Glutamatergic neuron (in vitro differentiated cells): ENCODE measurements at regions not wholly inside any gene's neighbourhood (a gene's known extent, or its start where the extent isn't known, plus 50 kb on each side); places are given as distances from the start of the nearest gene placed in this dataset.

Experiments used
- DNase-seq: peaks from one replicate; pipeline ENCODE4 v3.0.0; 2022
- H3K27ac Mint-ChIP-seq: one replicate; pipeline ENCODE4 v1.8.0; 2020; ENCODE audit warnings: mild to moderate bottlenecking, mixed read lengths, inconsistent platforms; ENCODE audit not compliant: unreplicated experiment
- H3K27me3 Mint-ChIP-seq: one replicate; pipeline ENCODE4 v1.8.0; 2020; ENCODE audit warnings: mild to moderate bottlenecking, moderate library complexity, mixed read lengths, inconsistent platforms; ENCODE audit not compliant: unreplicated experiment
- H3K36me3 Mint-ChIP-seq: one replicate; pipeline ENCODE4 v1.8.0; 2020; ENCODE audit warnings: mild to moderate bottlenecking, mixed read lengths, inconsistent platforms; ENCODE audit not compliant: unreplicated experiment
- H3K4me1 Mint-ChIP-seq: one replicate; pipeline ENCODE4 v1.8.0; 2020; ENCODE audit warnings: mild to moderate bottlenecking, low read depth, mixed read lengths, inconsistent platforms; ENCODE audit not compliant: unreplicated experiment
- H3K4me3 Mint-ChIP-seq: one replicate; pipeline ENCODE4 v1.8.0; 2020; ENCODE audit warnings: mild to moderate bottlenecking, mixed read lengths, inconsistent platforms; ENCODE audit not compliant: unreplicated experiment
- H3K9me3 Mint-ChIP-seq: one replicate; pipeline ENCODE4 v1.8.0; 2020; ENCODE audit warnings: mild to moderate bottlenecking, moderate library complexity, mixed read lengths, inconsistent platforms; ENCODE audit not compliant: unreplicated experiment
- TF ChIP-seq, protein P1 (sequence below): fragments of 200-600 bp; sonication (generic); IDR thresholded peaks from one replicate; pipeline ENCODE4 v1.5.0; 2021; ENCODE audit not compliant: partially characterized antibody, unreplicated experiment

DNA sequence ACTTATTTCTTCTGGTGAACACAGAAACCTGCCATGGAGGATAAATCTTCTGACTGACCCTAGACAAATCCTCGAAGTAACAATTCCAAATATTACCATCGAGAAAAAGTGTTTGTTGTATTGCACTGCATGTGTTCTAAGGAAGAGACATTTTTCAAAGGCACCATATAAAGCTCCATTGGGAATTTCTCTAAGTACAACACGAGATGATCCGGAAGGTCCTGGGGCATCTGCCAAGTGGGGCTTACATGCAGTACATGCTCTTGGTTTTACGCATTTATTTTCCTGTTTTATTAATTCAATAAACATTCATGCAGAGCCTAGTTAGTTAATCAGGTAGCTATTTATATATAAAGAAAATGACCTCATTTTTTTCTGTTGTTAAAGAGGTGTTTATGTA is 692.0 kb upstream of the IGFBP3 start:
- no peak for DNase-seq
- H3K4me3 Mint-ChIP-seq = no peak overlapping the region
- no peak overlapping the region for H3K27ac Mint-ChIP-seq
- H3K9me3 Mint-ChIP-seq = no peaks in the 10 kb centered on the region
- H3K27me3 Mint-ChIP-seq = no peaks in the 10 kb centered on the region
- no peaks in the 10 kb centered on the region for H3K36me3 Mint-ChIP-seq
- H3K4me1 Mint-ChIP-seq = no peaks in the 10 kb centered on the region
- TF ChIP-seq, protein P1, sequence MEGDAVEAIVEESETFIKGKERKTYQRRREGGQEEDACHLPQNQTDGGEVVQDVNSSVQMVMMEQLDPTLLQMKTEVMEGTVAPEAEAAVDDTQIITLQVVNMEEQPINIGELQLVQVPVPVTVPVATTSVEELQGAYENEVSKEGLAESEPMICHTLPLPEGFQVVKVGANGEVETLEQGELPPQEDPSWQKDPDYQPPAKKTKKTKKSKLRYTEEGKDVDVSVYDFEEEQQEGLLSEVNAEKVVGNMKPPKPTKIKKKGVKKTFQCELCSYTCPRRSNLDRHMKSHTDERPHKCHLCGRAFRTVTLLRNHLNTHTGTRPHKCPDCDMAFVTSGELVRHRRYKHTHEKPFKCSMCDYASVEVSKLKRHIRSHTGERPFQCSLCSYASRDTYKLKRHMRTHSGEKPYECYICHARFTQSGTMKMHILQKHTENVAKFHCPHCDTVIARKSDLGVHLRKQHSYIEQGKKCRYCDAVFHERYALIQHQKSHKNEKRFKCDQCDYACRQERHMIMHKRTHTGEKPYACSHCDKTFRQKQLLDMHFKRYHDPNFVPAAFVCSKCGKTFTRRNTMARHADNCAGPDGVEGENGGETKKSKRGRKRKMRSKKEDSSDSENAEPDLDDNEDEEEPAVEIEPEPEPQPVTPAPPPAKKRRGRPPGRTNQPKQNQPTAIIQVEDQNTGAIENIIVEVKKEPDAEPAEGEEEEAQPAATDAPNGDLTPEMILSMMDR = no peak

DNA sequence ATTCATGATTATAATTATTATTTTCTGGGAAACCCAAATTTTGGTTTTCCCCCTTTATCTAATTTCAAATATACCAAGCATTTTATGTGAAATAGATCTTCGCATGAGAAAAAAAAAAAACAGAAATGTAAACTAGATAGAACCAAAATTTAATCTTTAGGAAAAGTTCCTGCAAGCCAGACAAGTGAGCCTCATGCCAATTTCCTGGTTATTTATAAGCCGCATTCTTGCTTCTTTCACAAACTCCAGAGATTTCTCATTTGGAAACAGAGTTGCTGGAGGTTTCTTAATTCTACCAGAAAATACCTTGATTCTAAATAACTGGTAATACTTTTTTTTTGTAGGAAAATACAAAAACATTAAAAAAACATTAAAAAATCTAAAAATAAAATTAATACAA is 690.4 kb upstream of the IGFBP3 start:
- no peaks in the 10 kb centered on the region for H3K36me3 Mint-ChIP-seq
- H3K4me3 Mint-ChIP-seq = no peak overlapping the region
- peaks cover 4% of the 10 kb centered on the region for H3K4me1 Mint-ChIP-seq
- DNase-seq = no peak
- no peaks in the 10 kb centered on the region for H3K9me3 Mint-ChIP-seq
- TF ChIP-seq, protein P1 = no peak
- no peaks in the 10 kb centered on the region for H3K27me3 Mint-ChIP-seq
- no peak overlapping the region for H3K27ac Mint-ChIP-seq

- no peak for DNase-seq
- TF ChIP-seq, protein P1 = no peak
- Mint-ChIP-seq H3K4me3 (no peak overlapping the region), H3K9me3 (no peaks in the 10 kb centered on the region), H3K27ac (no peak overlapping the region), H3K4me1 (peaks cover 6% of the 10 kb centered on the region), H3K36me3 (no peaks in the 10 kb centered on the region), H3K27me3 (no peaks in the 10 kb centered on the region)
These were observed 689.7 kb upstream of the IGFBP3 start for GRCh38 chr7:46610746-46611145.

GRCh38 chr7:46607176-46607575 is 686.1 kb upstream of the IGFBP3 start:
- H3K4me3 Mint-ChIP-seq = no peak overlapping the region
- peaks cover 13% of the 10 kb centered on the region for H3K4me1 Mint-ChIP-seq
- peak overlapping the region; percentile 19 for H3K27ac Mint-ChIP-seq
- no peaks in the 10 kb centered on the region for H3K36me3 Mint-ChIP-seq
- H3K9me3 Mint-ChIP-seq = no peaks in the 10 kb centered on the region
- no peaks in the 10 kb centered on the region for H3K27me3 Mint-ChIP-seq
- DNase-seq = no peak
- TF ChIP-seq, protein P1 = no peak

DNA sequence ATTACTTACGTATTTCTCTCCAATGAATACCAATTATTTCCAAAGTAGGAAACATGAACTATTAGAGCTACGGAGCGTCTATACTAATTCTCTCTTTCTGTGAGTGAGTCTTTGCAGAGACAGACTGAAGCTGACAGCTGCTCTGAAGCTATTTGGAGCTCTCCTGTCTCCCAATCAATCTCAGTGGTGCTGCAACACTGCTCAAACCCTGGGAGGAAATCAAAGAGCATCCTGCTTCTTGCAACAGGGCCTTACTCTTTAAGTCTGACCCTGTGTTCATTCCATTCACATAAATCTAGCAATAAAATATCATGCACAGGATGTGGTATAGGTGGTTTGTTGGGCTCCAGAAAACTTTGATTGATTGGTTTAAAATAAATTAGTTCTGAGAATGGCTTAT is 685.7 kb upstream of the IGFBP3 start:
- Mint-ChIP-seq H3K9me3 (no peaks in the 10 kb centered on the region), H3K27ac (no peak overlapping the region), H3K4me1 (peaks cover 13% of the 10 kb centered on the region), H3K36me3 (no peaks in the 10 kb centered on the region), H3K27me3 (no peaks in the 10 kb centered on the region), H3K4me3 (no peak overlapping the region)
- TF ChIP-seq, protein P1 = no peak
- no peak for DNase-seq
